IgD-negative memory B cell (primary cell): ENCODE measurements at regions not wholly inside any gene's neighbourhood (a gene's known extent, or its start where the extent isn't known, plus 50 kb on each side); places are given as distances from the start of the nearest gene placed in this dataset.

Source experiments
- H3K27ac Mint-ChIP-seq, 3 donors: one replicate each; pipeline ENCODE4 v1.8.0; 2020 to 2022; ENCODE audit warnings: mild to moderate bottlenecking in 3 of 3, mixed read lengths in 3 of 3, moderate library complexity in 1 of 3
- H3K27me3 Mint-ChIP-seq: one replicate; pipeline ENCODE4 v1.8.0; 2021; ENCODE audit warnings: mixed read lengths
- H3K36me3 Mint-ChIP-seq: one replicate; pipeline ENCODE4 v1.8.0; 2020; ENCODE audit warnings: mild to moderate bottlenecking, mixed read lengths
- H3K4me1 Mint-ChIP-seq, 3 donors: one replicate each; pipeline ENCODE4 v1.8.0; 2020 to 2022; ENCODE audit warnings: mixed read lengths in 3 of 3, mild to moderate bottlenecking in 1 of 3
- H3K4me3 Mint-ChIP-seq, 4 donors: one replicate each; pipeline ENCODE4 v1.8.0; 2020 to 2022; ENCODE audit warnings: mild to moderate bottlenecking in 4 of 4, mixed read lengths in 4 of 4, moderate library complexity in 3 of 4
- H3K9me3 Mint-ChIP-seq, 3 donors: one replicate each; pipeline ENCODE4 v1.8.0; 2020 to 2021; ENCODE audit warnings: mixed read lengths in 3 of 3, mild to moderate bottlenecking in 1 of 3

GRCh38 chr5:3051400-3051799 is 299.9 kb upstream of the IRX2 start:
- H3K4me3 Mint-ChIP-seq = no peak overlapping the region
- no peaks in the 10 kb centered on the region for H3K36me3 Mint-ChIP-seq
- no peak overlapping the region for H3K27ac Mint-ChIP-seq
- H3K27me3 Mint-ChIP-seq = no peaks in the 10 kb centered on the region
- peaks cover 2 to 13% (median 5%) of the 10 kb centered on the region in 3 donors for H3K9me3 Mint-ChIP-seq
- H3K4me1 Mint-ChIP-seq = peaks cover 0 to 2% (median 0%) of the 10 kb centered on the region in 3 donors

GRCh38 chr5:3050863-3051262 is 299.4 kb upstream of the IRX2 start:
- Mint-ChIP-seq H3K27ac (no peak overlapping the region), H3K27me3 (no peaks in the 10 kb centered on the region), H3K4me3 (no peak overlapping the region), H3K4me1 (peaks cover 0 to 2% (median 0%) of the 10 kb centered on the region in 3 donors), H3K9me3 (peaks cover 2 to 12% (median 5%) of the 10 kb centered on the region in 3 donors), H3K36me3 (no peaks in the 10 kb centered on the region)

GRCh38 chr5:3049261-3049660 is 297.8 kb upstream of the IRX2 start:
- Mint-ChIP-seq H3K27ac (no peak overlapping the region), H3K9me3 (peaks cover 2 to 10% (median 5%) of the 10 kb centered on the region in 3 donors), H3K4me1 (peaks cover 0 to 2% (median 0%) of the 10 kb centered on the region in 3 donors), H3K36me3 (no peaks in the 10 kb centered on the region), H3K27me3 (no peaks in the 10 kb centered on the region), H3K4me3 (no peak overlapping the region)

GRCh38 chr5:3047212-3047774 is 295.8 kb upstream of the IRX2 start:
- Mint-ChIP-seq H3K9me3 (peaks cover 2 to 9% (median 5%) of the 10 kb centered on the region in 3 donors), H3K27me3 (peaks cover 1% of the 10 kb centered on the region), H3K27ac (no peak overlapping the region), H3K4me3 (no peak overlapping the region), H3K4me1 (peaks cover 0 to 2% (median 0%) of the 10 kb centered on the region in 3 donors), H3K36me3 (no peaks in the 10 kb centered on the region)

- H3K36me3 Mint-ChIP-seq = no peaks in the 10 kb centered on the region
Observed at GRCh38 chr5:3043600-3043999, 292.1 kb upstream of the IRX2 start.

GRCh38 chr5:3041001-3041400 is 289.5 kb upstream of the IRX2 start:
- no peak overlapping the region for H3K27ac Mint-ChIP-seq
- peaks cover 0 to 7% (median 5%) of the 10 kb centered on the region in 3 donors for H3K9me3 Mint-ChIP-seq
- H3K27me3 Mint-ChIP-seq = peaks cover 1% of the 10 kb centered on the region
- no peaks in the 10 kb centered on the region for H3K4me1 Mint-ChIP-seq
- no peak overlapping the region for H3K4me3 Mint-ChIP-seq
- H3K36me3 Mint-ChIP-seq = no peaks in the 10 kb centered on the region

More at GRCh38 chr5:3043600-3043999, 292.1 kb upstream of the IRX2 start:
- H3K4me3 Mint-ChIP-seq = no peak overlapping the region
- H3K9me3 Mint-ChIP-seq = peaks cover 0 to 4% (median 2%) of the 10 kb centered on the region in 3 donors
- peaks cover 0 to 2% (median 0%) of the 10 kb centered on the region in 3 donors for H3K4me1 Mint-ChIP-seq
- no peak overlapping the region for H3K27ac Mint-ChIP-seq
- H3K27me3 Mint-ChIP-seq = peaks cover 1% of the 10 kb centered on the region

- peaks cover 0 to 8% (median 5%) of the 10 kb centered on the region in 3 donors for H3K9me3 Mint-ChIP-seq
- no peaks in the 10 kb centered on the region for H3K36me3 Mint-ChIP-seq
- no peaks in the 10 kb centered on the region for H3K4me1 Mint-ChIP-seq
- H3K4me3 Mint-ChIP-seq = no peak overlapping the region
- H3K27me3 Mint-ChIP-seq = no peaks in the 10 kb centered on the region
- H3K27ac Mint-ChIP-seq = no peak overlapping the region
Observed at GRCh38 chr5:3036041-3036788, 284.7 kb upstream of the IRX2 start.

- Mint-ChIP-seq H3K27ac (no peak overlapping the region), H3K36me3 (no peaks in the 10 kb centered on the region), H3K27me3 (no peaks in the 10 kb centered on the region), H3K9me3 (peaks cover 0 to 11% (median 5%) of the 10 kb centered on the region in 3 donors), H3K4me3 (no peak overlapping the region), H3K4me1 (no peaks in the 10 kb centered on the region)
Observed at GRCh38 chr5:3035452-3035851, 284.0 kb upstream of the IRX2 start.

- Mint-ChIP-seq H3K27ac (peak overlapping the region in 1 of 3 donors; percentile 44), H3K27me3 (no peaks in the 10 kb centered on the region), H3K4me3 (peak overlapping the region in 1 of 4 donors; percentile 15), H3K4me1 (no peaks in the 10 kb centered on the region), H3K36me3 (no peaks in the 10 kb centered on the region), H3K9me3 (peaks cover 0 to 13% (median 5%) of the 10 kb centered on the region in 3 donors)
Observed at GRCh38 chr5:3034881-3035280, 283.4 kb upstream of the IRX2 start.

- Mint-ChIP-seq H3K4me1 (no peaks in the 10 kb centered on the region), H3K9me3 (peaks cover 0 to 13% (median 5%) of the 10 kb centered on the region in 3 donors), H3K4me3 (no peak overlapping the region), H3K27ac (peak overlapping the region in 1 of 3 donors; percentile 44), H3K27me3 (no peaks in the 10 kb centered on the region), H3K36me3 (no peaks in the 10 kb centered on the region)
Observed at GRCh38 chr5:3034449-3034848, 283.0 kb upstream of the IRX2 start.

- Mint-ChIP-seq H3K9me3 (peaks cover 3 to 13% (median 4%) of the 10 kb centered on the region in 3 donors), H3K4me3 (no peak overlapping the region), H3K27ac (peak overlapping the region in 1 of 3 donors; percentile 50), H3K4me1 (no peaks in the 10 kb centered on the region), H3K36me3 (no peaks in the 10 kb centered on the region), H3K27me3 (no peaks in the 10 kb centered on the region)
Observed at GRCh38 chr5:3033033-3033755, 281.7 kb upstream of the IRX2 start.

- Mint-ChIP-seq H3K27me3 (no peaks in the 10 kb centered on the region), H3K9me3 (peaks cover 3 to 10% (median 4%) of the 10 kb centered on the region in 3 donors), H3K4me1 (no peaks in the 10 kb centered on the region)
Observed at GRCh38 chr5:3032513-3032912, 281.0 kb upstream of the IRX2 start.

GRCh38 chr5:3031733-3032378 is 280.4 kb upstream of the IRX2 start:
- Mint-ChIP-seq H3K27me3 (no peaks in the 10 kb centered on the region), H3K4me3 (no peak overlapping the region), H3K36me3 (no peaks in the 10 kb centered on the region), H3K4me1 (no peaks in the 10 kb centered on the region), H3K9me3 (peaks cover 3 to 8% (median 4%) of the 10 kb centered on the region in 3 donors), H3K27ac (no peak overlapping the region)

More at GRCh38 chr5:3032513-3032912, 281.0 kb upstream of the IRX2 start:
- Mint-ChIP-seq H3K4me3 (no peak overlapping the region), H3K27ac (no peak overlapping the region), H3K36me3 (no peaks in the 10 kb centered on the region)

- Mint-ChIP-seq H3K36me3 (no peaks in the 10 kb centered on the region), H3K4me3 (no peak overlapping the region), H3K27ac (no peak overlapping the region), H3K9me3 (peaks cover 3 to 8% (median 4%) of the 10 kb centered on the region in 3 donors), H3K4me1 (no peaks in the 10 kb centered on the region), H3K27me3 (no peaks in the 10 kb centered on the region)
Observed at GRCh38 chr5:3030511-3031165, 279.2 kb upstream of the IRX2 start.
